Stimulated activated CD8-positive, alpha-beta memory T cell treated with anti-CD3 and anti-CD28 coated beads, Interleukin-2, amount 100 ng/mL, for 48 hours (primary cell): ENCODE measurements at regions not wholly inside any gene's neighbourhood (a gene's known extent, or its start where the extent isn't known, plus 50 kb on each side); places are given as distances from the start of the nearest gene placed in this dataset.

Source experiments
- DNase-seq, 2 donors: peaks; one replicate each; pipeline ENCODE4 v3.0.0-alpha.2; 2020; ENCODE audit warnings: low read depth in 2 of 2

DNA sequence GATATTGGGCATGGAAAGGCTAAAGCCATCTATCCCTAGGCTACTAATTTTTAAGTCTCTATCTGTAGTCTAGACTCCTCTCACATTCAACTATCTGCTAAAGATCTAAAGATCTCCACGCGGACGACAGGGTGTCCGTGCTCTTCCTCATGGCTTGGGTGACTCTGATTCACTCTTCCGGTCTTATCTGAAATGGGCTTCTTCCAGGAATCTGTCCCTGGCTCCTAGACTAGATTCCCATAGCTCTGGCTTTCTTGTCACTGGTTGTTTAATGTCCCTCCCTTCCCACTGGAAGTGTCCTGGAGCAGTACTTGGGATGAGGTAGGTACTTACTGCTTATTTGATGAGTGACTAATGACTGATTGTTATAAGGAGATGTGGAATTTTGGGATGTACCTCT is 62.0 kb upstream of the PODXL start:
- no peak for DNase-seq

DNA sequence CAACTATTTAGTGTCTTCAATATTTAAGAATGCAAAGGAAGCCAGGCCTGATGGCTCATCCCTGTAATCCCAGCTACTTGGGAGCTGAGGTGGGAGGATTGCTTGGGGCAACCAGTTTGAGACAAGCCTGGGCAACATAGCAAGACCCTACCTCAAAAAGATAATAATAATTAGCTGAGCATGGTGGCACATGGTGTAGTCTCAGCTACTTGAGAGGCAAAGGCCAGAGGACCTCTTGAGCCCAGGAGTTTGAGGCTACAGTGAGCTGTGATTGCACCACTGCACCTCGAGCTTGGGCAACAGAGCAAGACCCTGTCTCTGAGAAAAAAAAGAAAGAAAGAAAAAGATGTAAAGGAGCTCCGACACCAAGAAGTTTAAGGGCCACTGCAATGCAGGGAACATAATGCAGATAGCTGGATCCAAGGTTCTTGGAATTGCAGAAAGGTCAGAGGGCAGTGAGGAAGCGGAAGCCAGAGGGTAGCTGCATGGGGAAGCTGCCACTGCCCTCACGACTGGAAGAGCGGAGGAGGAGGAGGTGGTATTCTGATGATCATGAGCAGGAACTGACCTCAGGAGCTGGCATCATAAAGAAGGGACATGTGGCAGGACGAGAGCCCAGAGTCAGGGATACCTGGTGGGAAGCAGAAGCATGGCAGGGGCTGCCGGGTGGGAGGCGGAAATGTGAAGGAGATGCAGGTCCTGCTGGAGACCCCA is 60.2 kb upstream of the PODXL start:
- DNase-seq, result no peak

DNA sequence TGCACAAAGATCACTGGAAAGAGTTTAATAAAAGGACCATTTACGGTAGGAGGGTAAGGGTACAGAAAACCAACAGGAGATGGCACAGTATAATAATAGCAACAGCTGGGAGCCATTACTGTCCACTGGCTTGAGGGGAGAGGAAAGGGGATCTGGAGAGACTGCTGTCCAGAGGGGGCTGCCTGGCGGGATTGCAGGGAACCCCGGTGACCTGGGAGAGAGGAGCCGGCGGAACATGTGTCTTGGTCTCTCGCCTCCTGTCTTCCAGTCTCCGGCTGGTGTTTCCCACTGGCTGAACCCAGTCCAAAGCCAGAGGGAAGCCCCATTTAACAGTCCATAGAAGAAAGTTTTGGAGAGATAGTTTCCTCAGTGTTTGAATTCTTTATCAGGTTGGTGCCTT is 57.5 kb upstream of the PODXL start:
- DNase-seq, result no peak

DNA sequence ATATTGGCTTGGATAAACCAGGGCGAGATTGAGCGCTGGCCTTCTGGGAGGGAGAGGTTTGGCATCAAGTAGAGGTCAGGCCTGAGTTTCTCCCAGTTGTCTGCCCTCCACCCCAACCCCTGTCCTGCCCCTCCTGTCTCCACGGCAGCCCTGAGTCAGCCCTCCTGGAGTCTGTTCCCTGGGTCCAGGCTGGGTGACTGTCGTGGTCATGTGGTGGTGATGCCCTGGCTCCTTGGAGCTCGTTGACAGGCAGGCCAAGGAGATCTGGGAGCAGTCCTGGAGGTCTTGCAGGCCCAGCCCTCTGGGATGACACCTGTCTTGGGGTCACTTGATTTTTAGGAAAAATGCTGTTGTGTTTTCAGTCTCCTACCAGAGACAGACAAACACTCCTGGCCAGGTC is 53.6 kb upstream of the PODXL start:
- no peak for DNase-seq

DNA sequence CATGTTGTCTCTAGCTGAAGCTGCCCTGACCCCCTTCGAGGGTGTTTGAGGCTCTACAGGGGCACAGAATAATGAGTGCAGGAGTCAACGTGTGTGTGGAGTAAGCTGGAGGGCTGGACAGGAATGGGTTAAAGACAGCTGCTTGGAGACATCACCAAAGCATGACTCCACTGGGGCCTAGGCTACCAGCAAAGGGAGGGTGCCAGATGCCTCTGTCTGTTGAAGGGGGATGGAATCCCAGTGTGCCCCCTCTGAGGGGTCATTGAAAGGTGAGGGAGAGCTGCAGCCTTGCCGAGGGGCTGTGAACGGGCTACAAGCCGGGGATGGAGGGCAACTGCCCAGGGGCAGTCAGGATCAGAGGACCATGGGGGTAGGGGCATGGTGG is 51.7 kb upstream of the PODXL start:
- DNase-seq, result no peak

DNA sequence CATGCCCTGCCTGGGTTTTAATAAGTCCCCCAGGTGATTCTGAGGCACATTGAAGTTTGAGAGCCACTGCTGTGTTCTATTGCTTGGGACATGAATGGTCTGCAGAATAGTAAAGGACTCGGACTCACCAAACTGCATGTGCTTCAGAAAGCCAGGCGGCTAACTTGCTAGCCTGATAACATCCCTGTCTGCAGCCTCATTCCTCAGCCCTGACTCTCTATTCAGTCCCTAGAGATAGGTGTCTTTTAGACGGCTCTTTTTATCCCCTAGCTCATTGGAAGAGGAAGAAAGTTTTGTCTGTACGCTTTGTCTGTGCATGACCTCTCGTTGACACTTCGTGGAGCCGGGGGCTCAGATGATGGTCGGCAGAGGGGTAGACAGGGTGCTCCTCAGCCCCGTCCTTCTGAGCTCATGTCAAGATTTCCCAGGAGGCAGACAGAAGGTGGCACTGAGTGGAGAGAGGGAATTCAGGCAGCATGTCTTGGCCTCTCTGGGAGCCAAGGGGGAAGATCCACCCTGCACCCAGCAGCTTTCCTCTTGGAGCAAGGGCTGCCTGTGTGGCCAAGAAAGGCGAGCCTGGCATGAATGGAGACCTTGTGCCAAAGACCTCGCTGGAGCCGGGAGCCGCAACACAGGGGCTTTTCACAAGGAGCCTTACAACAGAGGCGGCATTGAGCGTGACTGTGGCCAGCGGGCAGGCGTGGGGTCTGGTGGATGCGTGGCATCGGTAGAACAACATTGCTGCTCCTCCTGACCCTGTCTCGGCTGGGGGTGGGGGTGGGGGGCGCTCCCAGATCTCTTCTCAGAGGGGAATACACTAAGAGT is 51.1 kb upstream of the PODXL start:
- DNase-seq, result no peak

DNA sequence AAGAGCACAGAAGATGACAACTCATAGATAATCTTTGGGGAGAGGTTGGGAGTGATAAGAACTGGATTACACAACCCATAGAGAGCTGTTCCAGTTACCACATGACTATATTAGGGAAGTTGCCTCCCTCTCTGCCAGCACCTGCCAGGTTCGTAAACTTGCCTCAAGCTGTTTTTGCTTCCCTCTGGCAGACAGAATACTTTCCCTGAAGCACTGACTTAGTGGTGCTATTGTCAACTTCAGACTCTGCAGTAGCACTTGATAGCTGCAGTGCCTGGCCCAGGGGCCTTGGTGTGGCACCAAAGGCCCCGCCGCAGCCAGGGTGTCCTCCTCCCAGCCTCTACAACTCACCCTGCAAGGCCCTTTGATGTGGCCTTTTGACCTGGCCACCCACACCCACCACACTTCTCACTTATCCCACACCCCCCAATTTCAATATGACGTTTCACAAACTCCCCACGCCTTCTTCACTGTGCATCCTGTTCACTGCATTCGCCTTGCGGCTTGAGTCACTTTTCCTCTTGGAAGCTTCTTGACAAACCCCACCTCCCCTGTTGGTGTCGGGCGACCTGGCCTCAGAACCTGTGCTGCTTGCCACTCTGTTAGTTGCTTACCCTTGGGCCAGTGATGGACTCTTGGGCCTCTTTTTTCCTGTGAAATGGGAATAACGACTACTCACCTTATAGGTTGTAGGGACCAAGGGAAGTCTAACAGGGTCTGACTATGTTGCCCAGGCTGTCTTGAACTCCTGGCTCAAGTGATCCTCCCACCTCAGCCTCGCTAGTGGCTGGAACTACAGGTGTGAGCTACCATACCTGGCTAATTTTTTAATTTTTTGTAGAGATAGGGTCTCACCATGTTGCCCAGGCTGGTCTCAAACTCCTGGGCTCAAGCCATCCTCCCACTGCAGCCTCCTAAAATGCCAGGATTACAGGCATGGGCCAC is 50.2 kb upstream of the PODXL start:
- DNase-seq, result peak; percentile 1 to 6
